SK-N-SH (cell line): ENCODE measurements at regions not wholly inside any gene's neighbourhood (a gene's known extent, or its start where the extent isn't known, plus 50 kb on each side); places are given as distances from the start of the nearest gene placed in this dataset.
"Not testable (repeated sequence)": the region's sequence is repeated elsewhere in the genome, so short reads cannot be mapped to it uniquely, and the experiment has no call there.

Experiments
- CTCF ChIA-PET: fragments of 300-600, 350-600 bp; formaldehyde crosslinking; extraction: SDS; loops from one replicate; lab custom pipeline; 2021; lab: Yijun Ruan, JAX
- POLR2A ChIA-PET: fragments of 350-600 bp; sonication (Branson Sonifier 250); formaldehyde crosslinking; extraction: SDS; loops from one replicate; lab custom pipeline; 2020; ENCODE audit warnings: antibody characterized with exemption, inconsistent platforms; lab: Yijun Ruan, JAX
- DNase-seq: peaks from one replicate; pipeline ENCODE4 v3.0.0; 2012
- H2AFZ ChIP-seq: fragments of 200-600 bp; sonication (generic); 2 replicates; pipeline ENCODE4 v1.8.1; 2016; ENCODE audit warnings: antibody characterized with exemption, mild to moderate bottlenecking, low read depth
- H3F3A ChIP-seq: fragments of 200-600 bp; sonication (generic); replicated peaks from 2 replicates; pipeline ENCODE3; 2016; ENCODE audit warnings: antibody characterized with exemption, mild to moderate bottlenecking; ENCODE audit not compliant: insufficient read depth
- H3K27ac ChIP-seq, 2 experiments: fragments of 200-500 bp in 1 of 2; fragments of 200-600 bp in 1 of 2; sonication (Bioruptor generic) in 1 of 2; sonication (generic), shearing (Covaris generic) in 1 of 2; 2 replicates each; pipeline versions ENCODE4 v1.5.1 to v1.6.1; 2014 to 2016; ENCODE audit warnings: low read depth in 2 of 2, inconsistent platforms in 1 of 2, low read length in 1 of 2, mild to moderate bottlenecking in 1 of 2, mixed read lengths in 1 of 2
- H3K27me3 ChIP-seq: fragments of 200-600 bp; sonication (generic), shearing (Covaris generic); 2 replicates; pipeline ENCODE4 v1.6.1; 2016; ENCODE audit warnings: mixed run types; ENCODE audit not compliant: insufficient read depth
- H3K36me3 ChIP-seq, 2 experiments: fragments of 200-500 bp in 1 of 2; fragments of 200-600 bp in 1 of 2; sonication (Bioruptor generic) in 1 of 2; sonication (generic) in 1 of 2; replicated peaks in 1 of 2; 2 replicates each; pipeline versions ENCODE3 to v1.5.1; 2014 to 2016; ENCODE audit warnings: low read length in 1 of 2, mild to moderate bottlenecking in 1 of 2; ENCODE audit not compliant: insufficient read depth in 2 of 2, control insufficient read depth in 1 of 2
- H3K4me1 ChIP-seq, 2 experiments: fragments of 200-500 bp in 1 of 2; fragments of 200-600 bp in 1 of 2; sonication (Bioruptor generic) in 1 of 2; sonication (generic), shearing (Covaris generic) in 1 of 2; 2 replicates each; pipeline versions ENCODE4 v1.5.1 to v1.6.1; 2014 to 2016; ENCODE audit warnings: low read depth in 1 of 2, low read length in 1 of 2, mixed run types in 1 of 2; ENCODE audit not compliant: insufficient read depth in 2 of 2, control insufficient read depth in 1 of 2
- H3K4me2 ChIP-seq: fragments of 200-600 bp; sonication (generic), shearing (Covaris generic); 2 replicates; pipeline ENCODE4 v1.6.1; 2017; ENCODE audit warnings: mixed run types
- H3K4me3 ChIP-seq, 2 experiments: fragments of 200-500 bp in 1 of 2; fragments of 200-600 bp in 1 of 2; sonication (Bioruptor generic) in 1 of 2; sonication (generic), shearing (Covaris generic) in 1 of 2; 2 replicates each; pipeline versions ENCODE4 v1.5.1 to v1.8.1; 2014 to 2016; ENCODE audit warnings: low read depth in 2 of 2, inconsistent platforms in 1 of 2, low read length in 1 of 2, mild to moderate bottlenecking in 1 of 2, mixed read lengths in 1 of 2, moderate library complexity in 1 of 2
- H3K79me2 ChIP-seq: fragments of 200-600 bp; sonication (generic); 2 replicates; pipeline ENCODE4 v1.8.1; 2017; ENCODE audit warnings: mild to moderate bottlenecking; ENCODE audit not compliant: insufficient read depth
- H3K9ac ChIP-seq: fragments of 200-600 bp; sonication (generic); 2 replicates; pipeline ENCODE4 v1.6.1; 2017; ENCODE audit warnings: mixed run types
- H3K9me2 ChIP-seq: fragments of 200-600 bp; sonication (generic); 2 replicates; pipeline ENCODE4 v1.6.1; 2017; ENCODE audit warnings: mixed run types
- H3K9me3 ChIP-seq: fragments of 200-600 bp; sonication (generic); 2 replicates; pipeline ENCODE4 v1.6.1; 2017; ENCODE audit warnings: mixed run types, mild to moderate bottlenecking, moderate library complexity
- H4K20me1 ChIP-seq: fragments of 200-600 bp; sonication (generic); 2 replicates; pipeline ENCODE4 v1.6.1; 2017; ENCODE audit warnings: mild to moderate bottlenecking, mixed run types; ENCODE audit not compliant: insufficient read depth
- EP300 ChIP-seq, 2 experiments: IDR thresholded peaks; 2 replicates each; pipeline versions ENCODE4 v1.4.0 to v1.6.1; 2012; ENCODE audit warnings: borderline replicate concordance in 1 of 2, low read depth in 1 of 2, low read length in 1 of 2
- EZH2phosphoT487 ChIP-seq: fragments of 200-600 bp; sonication (generic); IDR thresholded peaks from 2 replicates; pipeline ENCODE4 v1.6.1; 2017; ENCODE audit warnings: low read depth, mixed run types, mild to moderate bottlenecking, antibody characterized with exemption, moderate library complexity, borderline replicate concordance
- FOSL2 ChIP-seq: IDR thresholded peaks from 2 replicates; pipeline ENCODE4 v1.4.0; 2012; ENCODE audit warnings: low read depth, mild to moderate bottlenecking, moderate library complexity, borderline replicate concordance
- FOXJ3 ChIP-seq: sonication (generic); formaldehyde crosslinking; IDR thresholded peaks from 2 replicates; pipeline ENCODE4 v1.5.1; 2020; ENCODE audit warnings: mild to moderate bottlenecking, missing genetic modification reagents
- GABPA ChIP-seq: IDR thresholded peaks from 2 replicates; pipeline ENCODE4 v1.4.0; 2012; ENCODE audit warnings: low read depth, mild to moderate bottlenecking
- GATA2 ChIP-seq: sonication (generic); formaldehyde crosslinking; IDR thresholded peaks from 2 replicates; pipeline ENCODE4 v1.5.0; 2020; ENCODE audit warnings: mild to moderate bottlenecking, missing genetic modification reagents
- JUND ChIP-seq: IDR thresholded peaks from 2 replicates; pipeline ENCODE4 v1.4.0; 2012
- MXI1 ChIP-seq: IDR thresholded peaks from 2 replicates; pipeline ENCODE4 v1.6.1; 2012; ENCODE audit warnings: mild to moderate bottlenecking, low read depth, low read length, improper control_type of control experiment
- NFIC ChIP-seq: IDR thresholded peaks from 2 replicates; pipeline ENCODE4 v1.4.0; 2012; ENCODE audit warnings: borderline replicate concordance
- POLR2AphosphoS5 ChIP-seq: IDR thresholded peaks from 2 replicates; pipeline ENCODE4 v1.6.1; 2012; ENCODE audit warnings: low read depth, low read length
- RAD21 ChIP-seq: IDR thresholded peaks from 2 replicates; pipeline ENCODE4 v1.6.1; 2012; ENCODE audit warnings: mild to moderate bottlenecking, low read length
- RFX5 ChIP-seq: IDR thresholded peaks from 2 replicates; pipeline ENCODE4 v1.6.1; 2012; ENCODE audit warnings: mild to moderate bottlenecking, improper control_type of control experiment, low read length
- TCF12 ChIP-seq: IDR thresholded peaks from 2 replicates; pipeline ENCODE4 v1.4.0; 2012
- TEAD4 ChIP-seq: IDR thresholded peaks from 2 replicates; pipeline ENCODE4 v1.4.0; 2012; ENCODE audit warnings: mild to moderate bottlenecking, borderline replicate concordance; ENCODE audit not compliant: insufficient read depth
- USF2 ChIP-seq: fragments of 150-350 bp; IDR thresholded peaks from 2 replicates; pipeline ENCODE4 v1.6.1; 2017; ENCODE audit warnings: antibody characterized with exemption, low read length, low read depth, borderline replicate concordance
- YY1 ChIP-seq: IDR thresholded peaks from 2 replicates; pipeline ENCODE4 v1.4.0; 2012; ENCODE audit warnings: low read depth, mild to moderate bottlenecking
- WGBS: methylation state at CpG from one replicate; pipeline ENCODE4 v1.1.6; 2017; ENCODE audit warnings: low lambda C conversion rate; 5-methylcytosine and 5-hydroxymethylcytosine counted together
- TF ChIP-seq, protein P1 (sequence below): IDR thresholded peaks from 2 replicates; pipeline ENCODE4 v1.4.0; 2012; ENCODE audit warnings: low read depth, borderline replicate concordance
- TF ChIP-seq, protein P2 (sequence below): IDR thresholded peaks from 2 replicates; pipeline ENCODE4; 2012
- TF ChIP-seq, protein P3 (sequence below): fragments of 200-600 bp; sonication (generic); IDR thresholded peaks from 2 replicates; pipeline ENCODE4 v1.6.1; 2017; ENCODE audit warnings: antibody characterized with exemption, mild to moderate bottlenecking, moderate library complexity

- POLR2A ChIA-PET = no interaction called here
- Histone ChIP-seq H4K20me1 (no peaks in the 10 kb centered on the region), H3K9me3 (peaks cover 1% of the 10 kb centered on the region), H3K9ac (no peak overlapping the region), H3K9me2 (no peaks in the 10 kb centered on the region), H2AFZ (no peak overlapping the region), H3K4me2 (no peak overlapping the region), H3K27ac (no peak overlapping the region), H3K36me3 (no peaks in the 10 kb centered on the region), H3K4me1 (no peaks in the 10 kb centered on the region), H3F3A (no peaks in the 10 kb centered on the region), H3K27me3 (no peaks in the 10 kb centered on the region), H3K79me2 (no peaks in the 10 kb centered on the region), H3K4me3 (no peak overlapping the region)
- no peak for DNase-seq
- CTCF ChIA-PET = no interaction called here
- 16% methylated on average over 2 of the region's 2 CpGs for WGBS
- TF ChIP-seq YY1 = no peak
These were observed 692.4 kb downstream of the C6orf118 start for GRCh38 chr6:164616917-164617524.

- no peaks in the 10 kb centered on the region for H3K9me2 ChIP-seq
- H3K36me3 ChIP-seq = no peaks in the 10 kb centered on the region
- no peaks in the 10 kb centered on the region for H4K20me1 ChIP-seq
- no peaks in the 10 kb centered on the region; the same call in none of the 2 replicates for H3K9me3 ChIP-seq
- TF ChIP-seq MXI1 (no peak), POLR2AphosphoS5 (no peak), GATA2 (no peak), RFX5 (no peak), TEAD4 (no peak), GABPA (no peak), USF2 (no peak), EP300 (IDR thresholded peaks at IDR 0.05; ENCODE audit: borderline replicate concordance in 1 of 2, low read depth in 1 of 2, low read length in 1 of 2) (no peak), FOSL2 (no peak), NFIC (no peak), RAD21 (no peak), FOXJ3 (CRISPR knock-in tag) (no peak), TCF12 (no peak), JUND (no peak), EZH2phosphoT487 (no peak)
- TF ChIP-seq, protein P1, sequence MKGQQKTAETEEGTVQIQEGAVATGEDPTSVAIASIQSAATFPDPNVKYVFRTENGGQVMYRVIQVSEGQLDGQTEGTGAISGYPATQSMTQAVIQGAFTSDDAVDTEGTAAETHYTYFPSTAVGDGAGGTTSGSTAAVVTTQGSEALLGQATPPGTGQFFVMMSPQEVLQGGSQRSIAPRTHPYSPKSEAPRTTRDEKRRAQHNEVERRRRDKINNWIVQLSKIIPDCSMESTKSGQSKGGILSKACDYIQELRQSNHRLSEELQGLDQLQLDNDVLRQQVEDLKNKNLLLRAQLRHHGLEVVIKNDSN = no peak
- TF ChIP-seq, protein P2, sequence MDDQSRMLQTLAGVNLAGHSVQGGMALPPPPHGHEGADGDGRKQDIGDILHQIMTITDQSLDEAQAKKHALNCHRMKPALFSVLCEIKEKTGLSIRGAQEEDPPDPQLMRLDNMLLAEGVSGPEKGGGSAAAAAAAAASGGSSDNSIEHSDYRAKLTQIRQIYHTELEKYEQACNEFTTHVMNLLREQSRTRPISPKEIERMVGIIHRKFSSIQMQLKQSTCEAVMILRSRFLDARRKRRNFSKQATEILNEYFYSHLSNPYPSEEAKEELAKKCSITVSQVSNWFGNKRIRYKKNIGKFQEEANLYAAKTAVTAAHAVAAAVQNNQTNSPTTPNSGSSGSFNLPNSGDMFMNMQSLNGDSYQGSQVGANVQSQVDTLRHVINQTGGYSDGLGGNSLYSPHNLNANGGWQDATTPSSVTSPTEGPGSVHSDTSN = no peak
- TF ChIP-seq, protein P3, sequence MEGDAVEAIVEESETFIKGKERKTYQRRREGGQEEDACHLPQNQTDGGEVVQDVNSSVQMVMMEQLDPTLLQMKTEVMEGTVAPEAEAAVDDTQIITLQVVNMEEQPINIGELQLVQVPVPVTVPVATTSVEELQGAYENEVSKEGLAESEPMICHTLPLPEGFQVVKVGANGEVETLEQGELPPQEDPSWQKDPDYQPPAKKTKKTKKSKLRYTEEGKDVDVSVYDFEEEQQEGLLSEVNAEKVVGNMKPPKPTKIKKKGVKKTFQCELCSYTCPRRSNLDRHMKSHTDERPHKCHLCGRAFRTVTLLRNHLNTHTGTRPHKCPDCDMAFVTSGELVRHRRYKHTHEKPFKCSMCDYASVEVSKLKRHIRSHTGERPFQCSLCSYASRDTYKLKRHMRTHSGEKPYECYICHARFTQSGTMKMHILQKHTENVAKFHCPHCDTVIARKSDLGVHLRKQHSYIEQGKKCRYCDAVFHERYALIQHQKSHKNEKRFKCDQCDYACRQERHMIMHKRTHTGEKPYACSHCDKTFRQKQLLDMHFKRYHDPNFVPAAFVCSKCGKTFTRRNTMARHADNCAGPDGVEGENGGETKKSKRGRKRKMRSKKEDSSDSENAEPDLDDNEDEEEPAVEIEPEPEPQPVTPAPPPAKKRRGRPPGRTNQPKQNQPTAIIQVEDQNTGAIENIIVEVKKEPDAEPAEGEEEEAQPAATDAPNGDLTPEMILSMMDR = no peak
- TF ChIP-seq, all 33 proteins: peak for 0
- Histone ChIP-seq H3K4me2 (no peak overlapping the region), H3K4me1 (no peaks in the 10 kb centered on the region), H3K79me2 (no peaks in the 10 kb centered on the region), H3F3A (no peaks in the 10 kb centered on the region), H2AFZ (no peak overlapping the region), H3K9ac (no peak overlapping the region), H3K27me3 (no peaks in the 10 kb centered on the region), H3K27ac (no peak overlapping the region), H3K4me3 (no peak overlapping the region)
- ChIA-PET POLR2A (no interaction called here), CTCF (interaction anchor here (1.2 kb wide), 1 partner anchor 18 kb away, joined by 3 read pairs; no protein-coding TSS in a partner anchor)
- DNase-seq = peak; percentile 3
- WGBS = 3% methylated on average over 3 of the region's 3 CpGs
These were observed 696.7 kb downstream of the C6orf118 start for GRCh38 chr6:164612751-164613150.

GRCh38 chr6:164610859-164611258 is 698.5 kb downstream of the C6orf118 start:
- POLR2A ChIA-PET, H3K4me2 ChIP-seq, H3K9me3 ChIP-seq, H3K27me3 ChIP-seq, DNase-seq, H4K20me1 ChIP-seq, H3K4me1 ChIP-seq, H2AFZ ChIP-seq, H3K9me2 ChIP-seq, H3F3A ChIP-seq, CTCF ChIA-PET, H3K27ac ChIP-seq, H3K36me3 ChIP-seq, H3K9ac ChIP-seq, H3K79me2 ChIP-seq, H3K4me3 ChIP-seq: not testable (repeated sequence)
- 45% methylated on average over 15 of the region's 15 CpGs for WGBS
